Lower leg skin (tissue), 3 donors: ENCODE measurements at regions not wholly inside any gene's neighbourhood (a gene's known extent, or its start where the extent isn't known, plus 50 kb on each side); places are given as distances from the start of the nearest gene placed in this dataset.

ENCODE experiments used
- CTCF ChIP-seq, 3 donors: fragments of 450-650 bp; IDR thresholded peaks; one replicate each; pipeline ENCODE4 v1.5.1; 2016; ENCODE audit warnings: antibody characterized with exemption in 3 of 3, mild to moderate bottlenecking in 3 of 3, moderate library complexity in 2 of 3
- POLR2A ChIP-seq, 2 donors: fragments of 450-650 bp; IDR thresholded peaks; one replicate each; pipeline ENCODE4 v1.6.1; 2016 to 2017; ENCODE audit warnings: antibody characterized with exemption in 2 of 2, mild to moderate bottlenecking in 1 of 2, moderate library complexity in 1 of 2

DNA sequence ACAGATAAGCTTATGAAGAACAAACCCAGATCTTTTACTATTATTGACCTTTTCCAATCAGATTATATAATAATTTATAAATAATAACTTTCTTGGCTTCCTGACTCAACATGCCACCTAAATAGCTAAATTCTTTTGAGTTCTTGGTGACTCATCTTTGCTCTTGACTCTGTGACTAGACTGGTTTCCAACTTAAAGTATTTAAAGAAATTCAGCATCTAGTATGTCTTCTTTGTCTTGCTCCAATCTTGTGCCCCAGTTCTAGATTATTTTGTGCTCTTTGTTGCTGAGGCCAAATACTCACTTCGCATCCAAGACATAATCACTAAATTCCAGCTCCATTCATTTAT, 483.2 kb upstream of the TBL1XR1 start:
- TF ChIP-seq CTCF (IDR thresholded peaks at IDR 0.05) (no peak), POLR2A (IDR thresholded peaks at IDR 0.05) (no peak)
